ENCODE measurements at regions not wholly inside any gene's neighbourhood (a gene's known extent, or its start where the extent isn't known, plus 50 kb on each side); places are given as distances from the start of the nearest gene placed in this dataset.
"Not testable (repeated sequence)": the region's sequence is repeated elsewhere in the genome, so short reads cannot be mapped to it uniquely, and the experiment has no call there.

DNA sequence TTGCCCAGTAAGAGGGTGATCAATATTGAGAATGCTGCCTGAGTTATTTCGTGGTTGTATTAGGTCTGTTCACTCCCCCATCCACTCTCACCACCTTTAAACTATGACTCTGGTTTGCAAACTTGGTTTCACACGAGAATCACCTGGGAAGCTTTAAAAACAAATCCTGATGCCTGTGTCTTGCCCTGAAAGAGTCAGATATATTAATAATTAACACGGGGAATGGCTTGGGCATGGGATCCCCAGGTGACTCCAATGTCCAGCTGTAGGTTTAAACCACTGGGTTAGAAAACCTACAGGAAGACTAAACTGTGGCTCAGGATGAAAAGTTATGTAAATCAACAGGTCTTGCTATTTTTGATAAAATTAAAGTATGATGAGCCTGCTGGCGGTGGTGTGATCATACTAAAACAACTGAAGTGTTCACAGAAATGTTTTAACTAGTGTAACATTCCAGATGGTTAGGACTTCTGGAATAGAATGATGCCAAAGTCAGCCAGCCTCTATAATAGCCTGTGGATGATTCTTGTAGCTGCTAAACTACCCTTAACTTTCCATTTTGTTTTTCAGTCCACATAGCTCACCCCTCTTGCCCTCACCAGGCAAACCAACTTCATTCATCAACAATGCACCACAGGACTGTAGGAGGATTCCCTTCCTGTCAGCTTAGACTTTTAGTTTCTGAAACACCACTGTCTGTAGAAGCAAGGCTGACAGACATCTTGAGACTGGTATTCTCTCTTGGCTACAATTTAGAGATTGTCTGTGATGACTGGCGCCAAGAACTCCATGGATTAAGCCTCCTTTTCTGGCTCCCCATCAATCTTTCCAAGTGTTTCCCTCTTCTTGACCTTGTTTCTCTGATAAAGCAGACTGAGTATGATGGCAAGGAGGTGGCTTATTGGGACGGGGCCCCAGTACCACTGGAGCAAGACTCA, 119.1 kb upstream of the ADAMTS9 start:
- no peak for DNase-seq

DNA sequence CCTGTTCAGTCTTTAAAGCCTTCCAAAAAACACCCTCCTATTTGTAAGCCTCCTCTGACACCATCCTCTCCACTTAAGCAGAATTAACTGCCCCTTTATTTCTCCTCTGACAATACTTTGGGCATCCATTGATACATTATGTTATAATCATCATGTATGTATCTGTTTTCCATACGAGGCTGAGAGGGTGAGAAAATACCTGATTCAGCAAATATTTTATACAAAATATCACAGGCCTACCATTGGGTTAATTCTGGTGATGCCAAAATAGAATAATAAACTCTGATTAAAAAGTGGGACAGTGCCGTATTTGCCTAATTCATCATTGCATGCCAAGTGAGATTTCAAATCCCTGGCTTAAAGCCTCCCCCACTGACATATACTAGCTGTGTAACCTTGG, 118.2 kb upstream of the ADAMTS9 start:
- DNase-seq = no peak

DNA sequence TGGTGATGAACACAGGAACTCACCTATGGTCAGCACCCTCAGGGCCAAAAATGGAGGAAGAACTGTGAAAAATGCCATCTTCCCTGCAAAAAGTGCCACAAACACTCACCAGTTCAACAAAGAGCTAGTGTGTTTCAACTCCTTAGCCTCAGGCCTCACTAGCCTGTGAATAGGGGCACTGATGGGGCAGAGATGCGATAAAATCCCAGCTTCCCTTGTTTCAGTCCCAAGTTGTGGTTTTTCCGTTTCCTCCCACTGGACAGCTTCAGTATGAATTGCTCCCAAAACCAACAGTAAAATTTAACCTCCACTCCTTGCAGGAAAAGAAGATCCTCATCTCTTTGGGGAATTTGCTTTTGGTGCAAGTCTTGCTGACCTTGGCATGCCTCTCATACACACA, 117.4 kb upstream of the ADAMTS9 start:
- no peak for DNase-seq

DNA sequence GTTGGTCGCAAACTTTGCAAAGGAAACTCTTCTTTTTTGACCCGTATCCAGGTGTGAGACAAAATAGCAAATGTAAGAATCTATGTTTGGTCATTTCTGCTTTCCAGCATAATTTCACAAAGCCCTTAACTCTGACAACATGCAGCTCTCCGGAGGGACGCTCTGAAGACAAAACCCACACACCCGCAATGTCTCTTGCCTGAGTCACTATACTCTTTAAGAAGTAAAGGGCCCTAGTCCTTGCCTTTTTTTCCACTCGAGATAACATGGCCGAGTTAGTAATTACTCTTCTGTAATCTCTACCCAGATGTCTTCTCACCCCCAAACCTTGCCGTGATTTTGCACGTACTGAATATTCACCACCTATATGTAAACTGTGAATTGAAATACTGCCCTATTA, 115.7 kb upstream of the ADAMTS9 start:
- DNase-seq = no peak

DNA sequence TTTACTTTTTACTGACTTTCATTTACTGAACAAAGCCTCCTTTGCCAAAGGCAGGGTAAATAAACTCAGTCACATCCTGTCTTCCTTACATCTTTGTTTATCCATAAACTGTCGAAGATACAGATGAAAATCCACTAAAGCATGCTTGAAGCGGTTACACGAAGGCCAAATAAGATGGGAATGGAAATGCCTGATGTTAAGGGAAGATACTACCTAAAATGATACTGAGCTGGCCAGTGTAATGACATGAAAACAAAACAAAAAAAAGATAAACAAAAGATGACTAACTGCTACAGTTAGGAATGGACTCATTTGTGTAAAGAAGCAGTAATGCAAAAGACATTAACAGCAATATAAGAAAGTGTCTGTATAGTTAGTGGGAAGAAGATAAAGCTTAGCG, 114.7 kb upstream of the ADAMTS9 start:
- DNase-seq = no peak

DNA sequence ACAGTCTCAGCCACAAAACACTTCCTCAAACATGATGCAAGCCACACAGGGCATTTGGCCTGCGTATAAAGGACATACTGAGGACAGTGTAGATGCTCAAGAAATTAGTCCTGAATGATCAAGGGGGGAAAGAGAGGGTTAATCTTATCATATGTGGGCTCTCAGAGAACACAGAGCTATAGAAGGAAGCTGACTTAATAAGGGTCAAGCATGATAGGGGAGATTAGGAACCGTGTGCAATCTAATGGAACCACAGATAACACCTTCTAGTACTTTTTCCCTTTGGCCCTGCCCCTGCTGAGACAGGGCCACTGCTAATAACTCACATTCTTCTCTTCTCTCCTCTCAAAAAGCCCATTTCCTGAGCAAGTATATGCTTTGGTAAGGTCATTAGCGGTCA, 114.1 kb upstream of the ADAMTS9 start:
- DNase-seq = no peak

DNA sequence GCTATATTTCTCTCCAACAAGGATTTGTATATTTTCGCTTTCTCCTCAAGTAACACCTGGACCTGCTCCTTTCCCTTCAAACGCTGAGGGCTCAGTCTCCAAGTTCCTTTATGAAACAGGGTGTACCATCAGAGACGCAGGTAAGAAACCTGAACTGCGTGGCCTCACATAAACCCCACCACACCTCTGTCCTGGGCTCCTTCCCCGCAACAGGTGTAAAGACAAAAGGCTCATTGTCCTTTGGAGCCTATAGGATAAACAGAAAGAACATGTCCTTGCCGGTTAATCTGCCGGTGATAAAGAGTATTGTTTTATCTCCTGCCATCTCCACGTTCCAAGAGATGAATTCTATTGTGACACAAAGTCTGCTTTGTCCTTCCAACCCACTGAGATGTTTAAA, 111.8 kb upstream of the ADAMTS9 start:
- no peak for DNase-seq

DNA sequence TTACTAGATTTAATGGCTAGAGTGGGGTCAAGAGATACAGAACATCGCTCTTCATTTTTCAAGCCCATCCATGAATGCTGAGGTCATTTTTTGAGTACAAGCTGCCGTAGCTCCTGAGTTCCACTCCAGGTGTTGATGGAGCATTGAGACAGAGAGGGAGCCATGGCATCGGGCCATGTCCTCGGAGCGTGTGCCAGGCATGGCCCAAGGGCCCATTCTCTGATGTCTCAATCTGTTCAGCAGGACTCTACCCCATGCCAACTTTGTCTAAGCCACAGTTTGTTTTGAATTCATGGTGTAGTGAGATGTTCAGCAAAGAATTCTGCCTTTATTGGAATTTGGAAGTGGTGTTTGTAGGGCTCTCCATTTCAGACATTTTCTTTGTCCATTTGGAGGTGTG, 110.5 kb upstream of the ADAMTS9 start:
- no peak for DNase-seq

DNA sequence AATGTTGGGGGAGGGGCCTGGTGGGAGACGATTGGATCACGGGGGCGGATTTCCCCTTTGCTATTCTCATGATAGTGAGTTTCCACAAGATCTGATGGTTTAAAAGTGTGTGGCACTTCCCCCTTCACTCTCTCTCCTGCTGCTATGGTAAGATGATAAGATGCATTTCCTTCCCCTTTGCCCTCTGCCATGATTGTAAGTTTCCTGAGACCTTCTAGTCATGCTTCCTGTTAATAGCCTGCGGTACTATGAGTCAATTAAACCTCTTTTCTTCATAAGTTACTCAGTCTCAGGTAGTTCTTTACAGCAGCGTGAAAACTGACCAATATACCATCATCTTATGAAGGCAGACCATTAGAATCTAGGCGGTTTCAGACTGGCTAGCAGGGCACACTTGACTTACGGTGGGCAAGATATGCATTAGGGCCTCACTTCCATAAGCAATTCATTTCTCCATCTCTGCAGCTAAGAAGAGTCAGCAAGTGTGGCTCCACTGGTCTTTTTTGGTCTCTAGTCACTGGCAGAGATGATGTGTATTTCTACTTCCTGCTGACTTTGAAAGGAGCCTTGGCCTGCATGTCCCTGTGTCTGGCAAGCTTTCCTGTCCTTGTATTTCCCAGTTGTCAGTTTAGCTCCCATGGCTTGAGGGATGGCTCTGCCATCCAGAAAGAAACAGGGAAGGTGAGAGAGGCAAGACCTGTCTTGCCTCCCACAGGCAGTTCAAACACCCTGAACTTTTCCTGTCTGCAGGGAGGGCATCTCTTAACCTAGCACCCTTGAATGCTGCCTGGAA, 109.0 kb upstream of the ADAMTS9 start:
- no peak for DNase-seq

DNA sequence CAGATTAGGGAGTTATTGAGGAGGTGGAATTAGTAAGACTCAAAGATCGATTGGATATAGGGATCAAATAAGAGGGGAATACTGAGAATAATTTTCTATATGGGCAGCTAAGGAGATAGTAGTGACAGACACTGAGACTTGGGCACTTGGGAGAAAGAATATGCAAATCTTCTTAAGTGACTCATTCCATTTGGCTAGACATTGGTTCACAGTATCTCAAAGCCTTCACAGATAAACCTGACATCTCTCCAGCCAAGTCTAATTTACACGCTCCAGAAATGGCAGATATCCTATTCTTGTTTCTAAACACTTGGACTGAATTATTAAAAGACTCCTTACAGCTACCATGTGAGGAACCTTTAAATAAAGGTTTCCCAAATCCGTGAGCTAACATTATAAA, 104.6 kb upstream of the ADAMTS9 start:
- no peak for DNase-seq

DNA sequence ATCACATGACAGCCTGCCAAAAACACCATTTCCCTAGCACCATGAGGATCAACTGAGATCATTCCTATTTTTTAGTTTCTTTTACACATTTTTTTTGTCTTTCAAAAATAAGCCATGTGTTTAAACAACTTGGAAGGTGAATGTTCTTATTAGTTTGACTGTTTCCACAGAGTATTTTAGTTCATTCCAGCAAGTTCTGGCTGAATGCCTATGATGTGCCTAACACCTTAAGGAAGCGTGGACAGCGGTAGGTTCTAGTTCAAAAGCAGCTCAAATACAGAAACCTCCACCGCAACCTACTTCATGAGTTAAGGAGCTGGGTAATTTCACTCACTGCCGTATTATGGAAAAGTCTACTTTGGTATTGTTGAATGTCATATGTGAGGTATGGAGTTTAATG, 101.3 kb upstream of the ADAMTS9 start:
- DNase-seq = no peak

DNA sequence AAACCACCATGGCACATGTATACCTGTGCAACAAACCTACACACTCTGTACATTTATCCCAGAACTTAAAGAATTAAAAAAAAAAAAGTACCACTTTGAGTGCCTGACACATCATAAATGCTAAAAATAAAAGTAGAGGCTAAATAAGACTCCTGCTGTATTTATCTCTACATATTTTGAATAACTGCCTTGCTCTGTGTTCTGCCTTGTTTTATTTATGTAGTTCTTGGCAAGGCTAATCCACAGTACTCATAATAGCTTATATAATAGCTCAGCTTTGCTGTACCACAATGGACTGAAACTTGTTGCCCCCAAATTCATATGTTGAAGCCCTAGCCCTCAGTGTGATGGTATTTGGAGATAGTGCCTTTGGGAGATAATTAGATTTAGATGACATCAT, 95.4 kb upstream of the ADAMTS9 start:
- DNase-seq = no peak

DNA sequence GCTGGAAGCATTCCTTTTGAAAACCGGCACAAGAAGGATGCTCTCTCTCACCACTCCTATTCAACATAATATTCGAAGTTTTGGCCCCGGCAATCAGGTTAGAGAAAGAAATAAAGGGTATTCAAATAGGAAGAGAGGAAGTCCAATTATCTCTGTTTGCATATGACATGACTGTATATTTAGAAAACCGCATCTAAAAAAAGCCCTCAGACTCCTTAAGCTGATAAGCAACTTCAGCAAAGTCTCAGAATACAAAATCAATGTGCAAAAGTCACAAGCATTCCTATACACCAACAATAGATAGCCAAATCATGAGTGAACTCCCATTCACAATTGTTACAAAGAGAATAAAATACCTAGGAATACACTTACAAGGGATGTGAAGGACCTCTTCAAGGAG, 93.1 kb upstream of the ADAMTS9 start:
- not testable (repeated sequence) for DNase-seq

DNA sequence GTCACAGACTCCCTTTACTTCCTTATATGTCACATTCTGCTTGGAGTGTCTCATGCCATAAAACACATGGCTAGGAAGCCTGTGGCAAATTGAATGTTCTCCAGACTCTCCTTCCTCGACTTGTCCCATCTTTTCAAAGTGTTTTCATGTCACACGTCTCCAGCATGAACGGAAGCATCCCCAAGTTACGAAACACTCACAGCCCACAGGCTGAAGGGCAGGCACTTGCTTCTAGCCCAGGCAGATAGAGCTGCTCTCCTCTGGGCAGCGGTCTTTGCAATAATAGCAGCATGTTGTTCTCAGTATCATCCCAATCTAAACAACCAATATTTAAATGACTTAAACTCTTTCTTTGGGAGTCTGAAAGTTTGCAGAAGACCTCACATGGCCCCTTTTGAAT, 85.3 kb upstream of the ADAMTS9 start:
- peak; percentile 58 to 60 for DNase-seq

DNA sequence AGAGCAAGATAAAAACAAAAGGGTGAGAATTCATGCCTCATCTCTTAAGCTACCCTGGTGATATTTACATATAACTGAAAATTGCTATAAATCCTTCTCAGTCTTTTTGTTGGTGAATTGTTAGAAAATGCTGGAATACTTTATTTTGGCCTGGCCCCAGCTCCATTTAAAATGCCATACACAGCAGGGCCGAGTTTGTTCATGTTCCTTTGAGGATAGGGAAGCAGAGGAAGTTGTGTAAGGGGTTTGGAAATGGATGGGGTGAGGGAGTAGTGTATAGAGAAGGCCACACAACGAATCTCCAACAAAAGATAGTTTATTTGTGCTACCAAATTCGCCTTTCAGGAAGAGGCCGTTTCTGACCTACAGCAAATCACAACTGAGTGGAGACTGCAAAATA, 78.6 kb upstream of the ADAMTS9 start:
- peak in 1 of 2 donors; percentile 30 for DNase-seq

DNA sequence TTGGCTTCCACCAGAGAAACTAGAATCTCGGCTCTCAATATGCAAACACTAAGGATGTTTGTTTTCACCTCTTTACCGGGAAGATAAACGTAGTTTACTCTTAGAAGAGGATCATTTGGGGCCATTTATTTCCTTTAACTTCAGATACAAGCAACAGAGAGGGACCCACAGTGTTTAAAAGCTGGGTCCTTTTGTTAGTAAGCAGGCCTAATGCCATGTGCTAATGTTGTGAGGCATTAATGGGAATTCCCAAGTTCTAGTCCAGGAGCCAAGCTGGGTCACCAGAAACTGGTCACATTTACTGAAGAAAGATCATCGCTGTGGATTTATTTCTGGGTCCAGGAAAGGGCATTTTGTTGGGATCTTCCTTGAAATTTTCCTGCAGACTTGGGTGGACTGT, 78.1 kb upstream of the ADAMTS9 start:
- no peak for DNase-seq

DNA sequence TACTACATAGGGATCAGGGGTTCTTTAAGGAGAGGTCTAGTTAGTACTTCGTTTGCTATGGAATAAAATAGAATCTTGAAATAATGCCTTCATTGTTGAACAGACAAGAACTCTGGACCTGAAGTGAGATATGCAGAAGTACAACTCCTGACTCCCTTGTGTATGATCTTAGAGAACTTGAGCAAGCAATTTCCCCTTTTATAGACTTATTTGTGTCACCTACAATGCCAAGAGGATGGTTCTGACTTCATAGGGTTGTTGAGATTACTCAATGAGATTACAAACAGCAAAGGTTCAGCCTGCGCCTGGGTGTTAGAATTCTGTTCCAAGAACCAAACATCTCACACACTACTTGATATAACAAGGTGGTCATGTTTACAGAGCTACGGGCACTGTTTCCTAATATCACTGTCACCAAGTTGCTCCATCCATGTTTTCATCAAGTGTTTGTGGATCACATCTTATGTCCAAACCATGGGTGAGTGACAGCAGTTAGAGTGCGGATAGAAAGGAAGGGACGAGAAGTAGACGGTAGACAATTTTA, 76.7 kb upstream of the ADAMTS9 start:
- no peak for DNase-seq

DNA sequence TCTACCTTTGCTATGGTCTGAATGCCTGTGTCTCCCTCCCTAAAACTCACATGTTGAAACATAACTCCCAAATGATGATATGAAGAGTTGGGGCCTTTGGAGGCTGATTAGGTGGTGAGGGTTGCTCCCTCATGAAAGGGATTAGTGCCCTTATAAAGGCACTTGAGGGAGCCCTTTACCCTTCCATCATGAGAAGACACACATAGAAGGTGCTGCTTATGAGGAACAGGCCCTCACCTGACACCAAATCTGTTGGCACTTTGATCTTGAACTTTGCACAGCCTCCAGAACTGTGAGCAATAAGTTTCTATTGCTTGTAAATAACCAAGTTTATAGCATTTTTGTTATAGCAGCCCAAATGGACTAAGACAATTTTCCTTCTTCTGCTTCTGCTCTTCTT, 76.2 kb upstream of the ADAMTS9 start:
- DNase-seq = no peak

DNA sequence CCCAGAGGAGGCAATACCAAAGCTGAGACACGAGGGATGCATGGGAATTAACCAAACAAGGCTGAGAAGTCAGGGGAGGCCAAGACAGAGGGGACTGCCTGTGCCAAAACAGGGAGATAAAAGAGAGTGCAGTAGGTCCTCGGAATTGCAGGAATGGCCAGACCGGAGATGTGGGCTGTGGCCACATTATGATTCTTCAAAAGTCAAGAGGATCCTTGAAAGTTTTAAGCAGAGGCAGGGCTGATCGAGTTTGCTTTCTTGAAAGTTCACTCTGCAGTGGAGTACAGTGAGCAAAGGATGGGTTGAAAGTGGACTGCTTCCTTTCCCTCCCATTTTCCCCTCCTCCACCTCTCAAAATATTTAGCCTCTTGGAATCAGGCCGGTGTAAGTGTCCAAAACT, 73.9 kb upstream of the ADAMTS9 start:
- no peak for DNase-seq

DNA sequence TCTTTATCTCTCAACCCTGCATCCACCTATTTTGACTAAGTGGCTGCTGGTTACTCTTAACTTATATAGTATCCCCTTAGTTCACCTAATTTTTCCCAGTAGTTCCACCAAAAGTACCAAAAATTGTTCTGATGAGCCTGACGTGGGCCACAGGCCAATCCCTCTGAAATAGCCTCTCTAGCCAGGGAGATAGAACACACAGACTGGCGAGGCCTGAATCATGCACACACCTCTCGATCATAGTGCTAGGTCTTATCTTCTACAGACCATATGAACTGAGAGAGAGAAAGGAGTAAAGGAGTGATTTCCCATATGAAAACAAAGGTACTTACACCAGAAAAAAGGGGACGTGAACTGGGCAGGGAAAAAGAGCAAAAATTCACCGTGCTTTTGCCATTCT, 72.5 kb upstream of the ADAMTS9 start:
- DNase-seq = no peak

DNA sequence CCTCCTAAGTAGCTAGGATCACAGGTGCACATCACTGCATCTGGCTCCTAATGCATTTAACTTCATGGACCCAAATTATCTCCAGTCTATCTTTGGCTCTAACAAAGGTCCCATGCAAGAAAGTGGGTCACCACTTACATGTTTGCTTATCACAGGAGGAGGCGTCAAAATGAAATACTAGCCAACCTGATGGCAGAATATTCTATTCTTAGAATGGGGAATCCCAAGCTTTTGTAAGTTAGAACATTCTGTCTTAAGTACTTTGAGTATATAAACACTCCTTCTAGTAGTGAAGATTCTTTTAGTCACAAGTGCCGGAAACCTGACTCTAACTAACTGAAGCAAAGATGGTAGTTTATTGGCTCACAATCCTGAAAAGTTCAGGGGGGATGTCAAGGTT, 72.0 kb upstream of the ADAMTS9 start:
- no peak for DNase-seq

DNA sequence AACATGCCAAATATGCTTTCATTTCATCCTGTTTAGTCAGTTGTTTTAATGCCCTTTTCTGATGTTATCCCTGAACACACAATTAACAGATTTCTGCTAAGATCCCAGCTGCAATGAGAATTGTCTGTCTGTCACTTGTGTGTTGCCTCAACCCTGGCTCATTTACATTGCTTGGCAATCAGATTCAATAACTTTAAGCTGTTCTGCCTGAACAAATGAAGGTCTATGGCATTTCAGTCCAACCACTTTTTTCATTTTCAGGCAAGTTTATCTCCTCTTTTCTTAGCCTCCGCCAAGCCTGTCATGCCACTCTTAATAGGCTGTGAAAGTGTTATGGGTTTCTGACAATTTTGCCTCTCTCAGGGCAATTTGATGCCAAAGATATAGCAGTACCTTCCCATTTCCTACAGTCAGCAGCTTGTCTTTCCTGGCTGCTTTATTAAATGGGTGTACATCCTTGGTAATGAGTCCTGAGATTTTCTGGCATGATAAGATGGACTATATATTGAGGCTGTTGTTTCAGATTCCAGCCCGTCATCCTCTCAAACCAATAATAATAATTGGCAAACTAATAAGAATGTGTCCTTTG, 68.7 kb upstream of the ADAMTS9 start:
- no peak for DNase-seq

Data from right lung (tissue), 2 donors.